PC-3 (cell line): ENCODE measurements at regions not wholly inside any gene's neighbourhood (a gene's known extent, or its start where the extent isn't known, plus 50 kb on each side); places are given as distances from the start of the nearest gene placed in this dataset.

ENCODE experiments used
- ATAC-seq: fragments of 200-7000 bp; cut with Tn5 transposase; 2 replicates; pipeline ENCODE4 v1.9.1; 2020; ENCODE audit warnings: mild to moderate bottlenecking, moderate library complexity
- BruUV-seq: library from RNA; stranded (reverse); fragments of 400-500 nt; replicated peaks from 2 replicates; lab custom pipeline; 2021; lab: Mats Ljungman, UMichigan
- CTCF ChIA-PET: fragments of 300-600 bp; sonication (Branson Sonifier 250); formaldehyde crosslinking; loops from one replicate; lab custom pipeline; 2022; ENCODE audit warnings: antibody characterized with exemption; lab: Charles Lee
- POLR2A ChIA-PET: fragments of 300-600 bp; sonication (Branson Sonifier 250); formaldehyde crosslinking; loops from one replicate; lab custom pipeline; 2022; ENCODE audit warnings: antibody characterized with exemption; ENCODE audit not compliant: unreplicated experiment; lab: Charles Lee
- DNase-seq: peaks from one replicate; pipeline ENCODE4 v3.0.0-alpha.2; 2015
- H2AFZ ChIP-seq: fragments of 300-600 bp; sonication (generic); 2 replicates; pipeline ENCODE4 v1.6.0; 2016; ENCODE audit warnings: antibody characterized with exemption, low read length
- H3F3A ChIP-seq: fragments of 300-600 bp; sonication (generic); one replicate; pipeline ENCODE4 v1.6.0; 2017; ENCODE audit warnings: antibody characterized with exemption, low read length, control low read depth, mild to moderate bottlenecking; ENCODE audit not compliant: unreplicated experiment
- H3K27ac ChIP-seq: fragments of 300-600 bp; sonication (generic); 2 replicates; pipeline ENCODE4 v1.5.1; 2016; ENCODE audit warnings: mild to moderate bottlenecking, low read length
- H3K27me3 ChIP-seq: fragments of 300-600 bp; sonication (generic); 2 replicates; pipeline ENCODE4 v1.6.1; 2016; ENCODE audit warnings: low read length, mixed read lengths
- H3K36me3 ChIP-seq: fragments of 300-600 bp; sonication (generic); 2 replicates; pipeline ENCODE4 v1.6.1; 2016; ENCODE audit warnings: low read depth, mixed run types, low read length, mixed read lengths
- H3K4me1 ChIP-seq: fragments of 300-600 bp; sonication (generic); 2 replicates; pipeline ENCODE4 v1.5.1; 2016; ENCODE audit warnings: low read length; ENCODE audit not compliant: insufficient read depth
- H3K4me2 ChIP-seq: fragments of 300-600 bp; sonication (generic); 2 replicates; pipeline ENCODE4 v1.6.0; 2016; ENCODE audit warnings: low read length
- H3K4me3 ChIP-seq: fragments of 300-600 bp; sonication (generic); 2 replicates; pipeline ENCODE4 v1.5.1; 2016; ENCODE audit warnings: mild to moderate bottlenecking, low read length, mixed read lengths
- H3K79me2 ChIP-seq: fragments of 300-600 bp; sonication (generic); 2 replicates; pipeline ENCODE4 v1.6.1; 2017; ENCODE audit warnings: low read length, mixed read lengths
- H3K9ac ChIP-seq: fragments of 300-600 bp; sonication (generic); 2 replicates; pipeline ENCODE4 v1.6.0; 2016; ENCODE audit warnings: mild to moderate bottlenecking, low read length
- H3K9me2 ChIP-seq: fragments of 300-600 bp; sonication (generic); replicated peaks from 2 replicates; pipeline ENCODE4 v1.6.1; 2016; ENCODE audit warnings: mixed run types, low read length, mixed read lengths
- H3K9me3 ChIP-seq: fragments of 300-600 bp; sonication (generic); 2 replicates; pipeline ENCODE4 v1.6.1; 2016; ENCODE audit warnings: low read length, mixed read lengths
- H4K20me1 ChIP-seq: fragments of 300-600 bp; sonication (generic); 2 replicates; pipeline ENCODE4 v1.6.1; 2016; ENCODE audit warnings: low read length, mixed read lengths
- CTCF ChIP-seq: fragments of 300-600 bp; sonication (generic); conservative IDR thresholded peaks from 2 replicates; pipeline ENCODE4 v1.5.1; 2017; ENCODE audit warnings: antibody characterized with exemption, low read depth, mild to moderate bottlenecking, low read length
- EZH2 ChIP-seq: fragments of 300-600 bp; sonication (generic); IDR thresholded peaks from one replicate; pipeline ENCODE4 v1.6.1; 2017; ENCODE audit warnings: antibody characterized with exemption, mild to moderate bottlenecking, low read length; ENCODE audit not compliant: unreplicated experiment
- EZH2phosphoT487 ChIP-seq: fragments of 300-600 bp; sonication (generic); IDR thresholded peaks from 2 replicates; pipeline ENCODE4 v1.6.1; 2018; ENCODE audit warnings: mild to moderate bottlenecking, antibody characterized with exemption, low read length, borderline replicate concordance
- intact Hi-C: fragments of 100-400 bp; cut with micrococcal nuclease; formaldehyde crosslinking; loops from 2 replicates; pipeline ENCODE4 v1.9.0; 2023

- Histone ChIP-seq H3K4me2 (no peak overlapping the region), H3K9me3 (no peaks in the 10 kb centered on the region), H3K27ac (no peak overlapping the region), H3K79me2 (no peaks in the 10 kb centered on the region), H3K27me3 (no peaks in the 10 kb centered on the region), H3K9ac (no peak overlapping the region), H3K36me3 (no peaks in the 10 kb centered on the region), H3K4me1 (0 out of 2 replicates have a peak, but pooled peaks cover 9% of the 10 kb centered on the region), H3F3A (no peaks in the 10 kb centered on the region), H3K9me2 (no peaks in the 10 kb centered on the region), H2AFZ (no peak overlapping the region), H3K4me3 (no peak overlapping the region), H4K20me1 (no peaks in the 10 kb centered on the region)
- DNase-seq: no peak
- no peak for TF ChIP-seq CTCF
- TF ChIP-seq EZH2: no peak
- TF ChIP-seq EZH2phosphoT487: no peak
- BruUV-seq: no TSS peak
- POLR2A ChIA-PET: no interaction called here
- intact Hi-C loops: no loop called here
- CTCF ChIA-PET: no interaction called here
- ATAC-seq: no peak
These were observed 326.0 kb downstream of the CRPPA start for GRCh38 chr7:16095171-16095950.

- Histone ChIP-seq H3K9ac (no peak overlapping the region), H3K9me2 (no peaks in the 10 kb centered on the region), H3K4me2 (no peak overlapping the region), H3K79me2 (no peaks in the 10 kb centered on the region), H3K36me3 (no peaks in the 10 kb centered on the region), H3K27ac (no peak overlapping the region), H4K20me1 (no peaks in the 10 kb centered on the region), H3K4me1 (0 out of 2 replicates have a peak, but pooled peaks cover 9% of the 10 kb centered on the region), H3K9me3 (no peaks in the 10 kb centered on the region), H3F3A (no peaks in the 10 kb centered on the region), H3K27me3 (no peaks in the 10 kb centered on the region), H2AFZ (no peak overlapping the region), H3K4me3 (no peak overlapping the region)
- ATAC-seq (no peak), DNase-seq (no peak)
- intact Hi-C loops: no loop called here
- ChIA-PET CTCF (no interaction called here), POLR2A (no interaction called here)
- no TSS peak for BruUV-seq
- TF ChIP-seq CTCF (no peak), EZH2phosphoT487 (no peak), EZH2 (no peak)
These were observed 326.7 kb downstream of the CRPPA start for GRCh38 chr7:16094651-16095050.

GRCh38 chr7:16092711-16093110, 328.6 kb downstream of the CRPPA start:
- intact Hi-C loops: no loop called here
- no peak for ATAC-seq

More at GRCh38 chr7:16092711-16093110, 328.6 kb downstream of the CRPPA start:
- no peaks in the 10 kb centered on the region for H3K9me3 ChIP-seq
- no peaks in the 10 kb centered on the region for H3K27me3 ChIP-seq
- no peaks in the 10 kb centered on the region for H3K4me1 ChIP-seq
- H3K79me2 ChIP-seq: no peaks in the 10 kb centered on the region
- H2AFZ ChIP-seq: no peak overlapping the region
- no peak overlapping the region for H3K9ac ChIP-seq
- no peak for DNase-seq
- ChIA-PET POLR2A (interaction anchor here (0.5 to 0.6 kb wide), 2 partner anchors 202 to 973 kb away, joined by 4 to 16 read pairs; no protein-coding TSS in a partner anchor), CTCF (no interaction called here)
- H3K4me3 ChIP-seq: no peak overlapping the region
- no peaks in the 10 kb centered on the region for H3F3A ChIP-seq
- no peaks in the 10 kb centered on the region for H3K9me2 ChIP-seq
- no peak for TF ChIP-seq CTCF
- no peak for TF ChIP-seq EZH2
- TF ChIP-seq EZH2phosphoT487: no peak
- no TSS peak for BruUV-seq
- no peaks in the 10 kb centered on the region for H3K36me3 ChIP-seq
- no peaks in the 10 kb centered on the region for H4K20me1 ChIP-seq
- H3K4me2 ChIP-seq: no peak overlapping the region
- H3K27ac ChIP-seq: no peak overlapping the region
